T-helper 2 cell treated with Interferon-gamma antibody and Interleukin-4, amounts not matched to agents 5 μg/mL and 100 μg/mL, for 36 hours (primary cell): ENCODE measurements at regions not wholly inside any gene's neighbourhood (a gene's known extent, or its start where the extent isn't known, plus 50 kb on each side); places are given as distances from the start of the nearest gene placed in this dataset.
"Not testable (repeated sequence)": the region's sequence is repeated elsewhere in the genome, so short reads cannot be mapped to it uniquely, and the experiment has no call there.

Experiments used
- DNase-seq: peaks from one replicate; pipeline ENCODE4 v3.0.0; 2021; ENCODE audit warnings: low spot score
- H3K27ac Mint-ChIP-seq: one replicate; pipeline ENCODE4 v1.8.0; 2021; ENCODE audit warnings: mild to moderate bottlenecking, mixed read lengths
- H3K27me3 Mint-ChIP-seq: one replicate; pipeline ENCODE4 v1.8.0; 2021; ENCODE audit warnings: low read depth, mixed read lengths
- H3K36me3 Mint-ChIP-seq: one replicate; pipeline ENCODE4 v1.8.0; 2021; ENCODE audit warnings: low read depth, mixed read lengths
- H3K4me1 Mint-ChIP-seq: one replicate; pipeline ENCODE4 v1.8.0; 2021; ENCODE audit warnings: low read depth, mixed read lengths
- H3K4me3 Mint-ChIP-seq: one replicate; pipeline ENCODE4 v1.8.0; 2022; ENCODE audit warnings: mild to moderate bottlenecking, moderate library complexity, mixed read lengths
- H3K9me3 Mint-ChIP-seq: one replicate; pipeline ENCODE4 v1.8.0; 2021; ENCODE audit warnings: mixed read lengths

- Mint-ChIP-seq H3K36me3 (no peaks in the 10 kb centered on the region), H3K9me3 (no peaks in the 10 kb centered on the region), H3K27me3 (no peaks in the 10 kb centered on the region), H3K27ac (no peak overlapping the region), H3K4me1 (no peaks in the 10 kb centered on the region), H3K4me3 (no peak overlapping the region)
- no peak for DNase-seq
These were observed 203.1 kb downstream of the ARHGEF9 start for GRCh38 chrX:63581906-63582305.

GRCh38 chrX:63581398-63581797 lies 203.6 kb downstream of the ARHGEF9 start:
- Mint-ChIP-seq H3K9me3 (no peaks in the 10 kb centered on the region), H3K4me1 (no peaks in the 10 kb centered on the region), H3K4me3 (no peak overlapping the region), H3K36me3 (no peaks in the 10 kb centered on the region), H3K27ac (no peak overlapping the region), H3K27me3 (no peaks in the 10 kb centered on the region)
- no peak for DNase-seq

GRCh38 chrX:63576533-63576932 lies 208.5 kb downstream of the ARHGEF9 start:
- DNase-seq = no peak
- Mint-ChIP-seq H3K4me1 (no peaks in the 10 kb centered on the region), H3K27ac (no peak overlapping the region), H3K27me3 (no peaks in the 10 kb centered on the region), H3K36me3 (no peaks in the 10 kb centered on the region), H3K4me3 (no peak overlapping the region), H3K9me3 (no peaks in the 10 kb centered on the region)

DNA sequence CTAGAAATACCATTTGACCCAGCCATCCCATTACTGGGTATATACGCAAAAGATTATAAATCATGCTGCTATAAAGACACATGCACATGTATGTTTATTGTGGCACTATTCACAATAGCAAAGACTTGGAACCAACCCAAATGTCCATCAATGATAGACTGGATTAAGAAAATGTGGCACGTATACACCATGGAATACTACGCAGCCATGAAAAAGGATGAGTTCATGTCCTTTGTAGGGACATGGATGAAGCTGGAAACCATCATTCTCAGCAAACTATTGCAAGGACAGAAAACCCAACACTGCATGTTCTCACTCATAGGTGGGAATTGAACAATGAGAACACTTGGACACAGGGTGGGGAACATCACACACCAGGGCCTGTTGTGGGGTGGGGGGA lies 209.3 kb downstream of the ARHGEF9 start:
- not testable (repeated sequence) for H3K9me3 Mint-ChIP-seq, H3K27ac Mint-ChIP-seq, H3K4me1 Mint-ChIP-seq, H3K4me3 Mint-ChIP-seq, DNase-seq, H3K27me3 Mint-ChIP-seq, H3K36me3 Mint-ChIP-seq

DNA sequence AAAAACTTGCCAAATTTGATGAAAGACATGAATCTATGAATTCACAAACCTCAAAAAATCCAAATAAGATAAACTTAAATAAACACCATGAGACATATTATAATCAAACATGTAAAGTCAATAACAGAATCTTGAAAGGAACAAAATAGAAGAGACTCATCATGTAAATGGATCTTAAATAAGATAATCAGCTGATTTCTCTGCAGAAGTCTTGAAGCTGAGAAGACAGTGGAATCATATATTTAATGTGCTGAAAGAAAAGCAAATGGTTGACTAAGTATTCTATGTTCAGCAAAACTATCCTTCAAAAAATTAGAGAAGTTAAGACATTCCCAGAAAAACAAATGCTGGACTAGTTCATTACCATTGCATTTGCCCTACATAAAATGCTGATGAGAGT lies 215.7 kb upstream of the SPIN4 start:
- Mint-ChIP-seq H3K9me3 (peaks cover 9% of the 10 kb centered on the region), H3K27ac (no peak overlapping the region), H3K4me1 (no peaks in the 10 kb centered on the region), H3K4me3 (no peak overlapping the region), H3K36me3 (no peaks in the 10 kb centered on the region), H3K27me3 (no peaks in the 10 kb centered on the region)
- DNase-seq = no peak

DNA sequence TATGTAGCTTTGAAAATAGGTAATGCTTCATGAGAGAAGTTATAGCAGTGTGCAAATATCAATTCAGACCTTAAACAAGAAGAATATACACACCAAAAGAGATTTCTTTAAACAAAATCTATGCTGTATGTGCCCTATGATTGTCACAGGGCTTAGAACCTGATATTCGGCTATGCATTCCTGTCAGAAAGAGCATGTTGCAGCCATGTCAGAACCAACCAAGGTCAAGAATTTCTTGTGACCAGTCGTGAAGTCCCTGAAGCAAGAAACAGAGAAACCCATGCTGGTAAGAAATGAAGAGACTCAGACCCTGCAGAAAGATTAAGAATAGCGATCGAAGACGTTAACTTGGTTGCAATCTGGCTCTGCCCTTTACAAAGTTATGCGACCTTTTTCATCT lies 210.3 kb upstream of the SPIN4 start:
- Mint-ChIP-seq H3K27me3 (no peaks in the 10 kb centered on the region), H3K4me3 (peak overlapping the region; percentile 99), H3K27ac (no peak overlapping the region), H3K9me3 (peaks cover under 1% of the 10 kb centered on the region), H3K36me3 (peaks cover 8% of the 10 kb centered on the region), H3K4me1 (peaks cover 12% of the 10 kb centered on the region)
- DNase-seq = no peak

GRCh38 chrX:63560601-63561218 lies 209.6 kb upstream of the SPIN4 start:
- Mint-ChIP-seq H3K9me3 (no peaks in the 10 kb centered on the region), H3K27me3 (no peaks in the 10 kb centered on the region), H3K4me1 (peaks cover 12% of the 10 kb centered on the region), H3K4me3 (peak overlapping the region; percentile 99), H3K27ac (peak overlapping the region; percentile 81), H3K36me3 (peaks cover 8% of the 10 kb centered on the region)
- peak; percentile 50 for DNase-seq

DNA sequence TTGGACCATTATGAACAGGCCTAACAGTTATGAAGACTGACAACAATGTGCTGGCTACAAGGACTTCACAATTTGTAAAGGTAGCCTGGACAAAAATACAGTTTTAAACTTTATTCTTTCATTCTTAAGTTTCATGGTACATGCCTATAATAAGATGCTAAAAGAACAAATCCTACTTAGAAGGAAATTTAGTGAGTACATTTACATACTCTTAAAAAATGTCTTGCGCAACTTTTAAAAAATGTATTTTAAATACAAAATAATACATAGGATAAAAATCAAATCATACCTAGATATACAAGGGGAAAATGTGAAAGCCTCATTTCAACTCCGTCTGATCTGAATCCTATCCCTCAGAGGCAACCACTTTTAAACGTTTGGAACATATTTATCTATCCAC lies 200.7 kb upstream of the SPIN4 start:
- H3K27me3 Mint-ChIP-seq = no peaks in the 10 kb centered on the region
- no peak overlapping the region for H3K27ac Mint-ChIP-seq
- H3K4me3 Mint-ChIP-seq = no peak overlapping the region
- H3K9me3 Mint-ChIP-seq = peaks cover 6% of the 10 kb centered on the region
- no peaks in the 10 kb centered on the region for H3K4me1 Mint-ChIP-seq
- H3K36me3 Mint-ChIP-seq = no peaks in the 10 kb centered on the region
- no peak for DNase-seq

GRCh38 chrX:63530654-63531053 lies 179.5 kb upstream of the SPIN4 start:
- Mint-ChIP-seq H3K36me3 (no peaks in the 10 kb centered on the region), H3K4me3 (no peak overlapping the region), H3K27me3 (no peaks in the 10 kb centered on the region), H3K27ac (no peak overlapping the region), H3K4me1 (no peaks in the 10 kb centered on the region), H3K9me3 (peaks cover 44% of the 10 kb centered on the region)
- no peak for DNase-seq

GRCh38 chrX:63529961-63530360 lies 178.8 kb upstream of the SPIN4 start:
- H3K27me3 Mint-ChIP-seq = no peaks in the 10 kb centered on the region
- DNase-seq = no peak

DNA sequence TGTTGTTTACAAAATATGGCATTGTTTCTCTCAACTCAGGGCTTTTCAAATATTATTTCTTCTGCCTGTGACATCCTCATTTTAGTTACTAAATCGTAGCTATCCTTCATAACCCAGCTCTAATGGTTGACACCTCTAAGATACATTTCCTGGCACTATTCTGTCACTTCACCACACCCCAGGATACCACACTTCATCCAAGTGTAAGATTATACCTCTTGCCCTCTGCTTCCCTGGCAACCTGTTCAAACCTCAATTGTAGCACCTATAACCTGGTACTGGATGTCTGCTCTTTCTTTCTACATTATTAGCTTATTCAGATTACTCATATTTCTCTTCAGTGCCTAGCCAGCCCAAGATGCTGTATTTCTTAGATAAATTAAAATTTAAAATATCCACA lies 175.7 kb upstream of the SPIN4 start:
- H3K27me3 Mint-ChIP-seq = no peaks in the 10 kb centered on the region
- no peak overlapping the region for H3K27ac Mint-ChIP-seq
- H3K4me1 Mint-ChIP-seq = no peaks in the 10 kb centered on the region
- DNase-seq = no peak
- H3K9me3 Mint-ChIP-seq = peaks cover 18% of the 10 kb centered on the region
- H3K4me3 Mint-ChIP-seq = no peak overlapping the region
- H3K36me3 Mint-ChIP-seq = no peaks in the 10 kb centered on the region

More at GRCh38 chrX:63529961-63530360, 178.8 kb upstream of the SPIN4 start:
- peaks cover 40% of the 10 kb centered on the region for H3K9me3 Mint-ChIP-seq
- H3K27ac Mint-ChIP-seq = no peak overlapping the region
- H3K4me1 Mint-ChIP-seq = no peaks in the 10 kb centered on the region
- no peaks in the 10 kb centered on the region for H3K36me3 Mint-ChIP-seq
- no peak overlapping the region for H3K4me3 Mint-ChIP-seq

GRCh38 chrX:63525491-63525890 lies 174.4 kb upstream of the SPIN4 start:
- Mint-ChIP-seq H3K4me3 (no peak overlapping the region), H3K36me3 (no peaks in the 10 kb centered on the region), H3K4me1 (no peaks in the 10 kb centered on the region), H3K27ac (no peak overlapping the region), H3K9me3 (peaks cover 9% of the 10 kb centered on the region), H3K27me3 (no peaks in the 10 kb centered on the region)
- no peak for DNase-seq

DNA sequence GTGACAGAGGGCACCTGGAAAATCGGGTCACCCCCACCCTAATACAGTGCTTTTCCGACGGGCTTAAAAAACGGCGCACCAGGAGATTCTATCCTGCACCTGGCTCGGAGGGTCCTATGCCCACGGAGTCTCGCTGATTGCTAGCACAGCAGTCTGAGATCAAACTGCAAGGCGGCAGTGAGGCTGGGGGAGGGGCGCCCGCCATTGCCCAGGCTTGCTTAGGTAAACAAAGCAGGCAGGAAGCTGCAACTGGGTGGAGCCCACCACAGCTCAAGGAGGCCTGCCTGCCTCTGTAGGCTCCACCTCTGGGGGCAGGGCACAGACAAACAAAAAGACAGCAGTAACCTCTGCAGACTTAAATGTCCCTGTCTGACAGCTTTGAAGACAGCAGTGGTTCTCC lies 168.2 kb upstream of the SPIN4 start:
- H3K27me3 Mint-ChIP-seq, H3K4me1 Mint-ChIP-seq, H3K4me3 Mint-ChIP-seq, DNase-seq, H3K36me3 Mint-ChIP-seq, H3K9me3 Mint-ChIP-seq, H3K27ac Mint-ChIP-seq: not testable (repeated sequence)

DNA sequence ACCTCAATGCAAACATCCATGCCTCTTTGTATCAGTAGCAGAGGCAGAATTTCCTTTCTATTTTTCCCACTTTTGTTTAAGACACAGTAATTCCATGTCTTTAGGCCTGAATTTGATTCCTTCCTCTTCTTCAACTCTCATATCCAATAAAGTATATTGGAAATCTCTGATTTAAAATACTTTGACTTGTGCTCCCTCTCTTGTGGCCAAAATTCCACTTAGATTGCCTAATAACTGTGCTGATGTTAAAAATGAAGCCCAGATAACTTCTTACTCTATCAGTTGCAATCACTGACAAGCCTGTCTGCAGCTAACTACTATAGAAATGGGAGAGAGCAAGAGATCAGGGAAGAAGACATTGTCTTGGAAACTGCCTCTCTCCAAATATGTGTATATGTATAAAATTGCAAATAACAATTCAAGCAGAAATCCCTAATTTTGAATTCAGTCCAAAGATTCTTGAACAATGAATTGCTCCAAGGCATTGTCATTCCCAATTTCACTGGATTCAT lies 163.5 kb upstream of the SPIN4 start:
- H3K9me3 Mint-ChIP-seq = no peaks in the 10 kb centered on the region
- H3K4me3 Mint-ChIP-seq = no peak overlapping the region
- H3K27ac Mint-ChIP-seq = no peak overlapping the region
- H3K36me3 Mint-ChIP-seq = no peaks in the 10 kb centered on the region
- H3K4me1 Mint-ChIP-seq = peaks cover 1% of the 10 kb centered on the region
- DNase-seq = no peak
- no peaks in the 10 kb centered on the region for H3K27me3 Mint-ChIP-seq
